Kidney epithelial cell (primary cell): ENCODE measurements at regions not wholly inside any gene's neighbourhood (a gene's known extent, or its start where the extent isn't known, plus 50 kb on each side); places are given as distances from the start of the nearest gene placed in this dataset.

ENCODE experiments used
- DNase-seq: peaks from one replicate; pipeline ENCODE4 v3.0.0-alpha.2; 2010; ENCODE audit warnings: low read depth
- H3K27me3 ChIP-seq: 2 replicates; pipeline ENCODE4 v1.6.0; 2011; ENCODE audit warnings: low read length; ENCODE audit not compliant: control insufficient read depth, insufficient read depth
- H3K36me3 ChIP-seq: 2 replicates; pipeline ENCODE4 v1.5.1; 2011; ENCODE audit warnings: low read length; ENCODE audit not compliant: control insufficient read depth, insufficient read depth
- H3K4me3 ChIP-seq: 2 replicates; pipeline ENCODE4 v1.5.1; 2011; ENCODE audit warnings: low read depth, mild to moderate bottlenecking, control low read depth, low read length
- TF ChIP-seq, protein P1 (sequence below): IDR thresholded peaks from 2 replicates; pipeline ENCODE4 v1.5.1; 2011; ENCODE audit warnings: mild to moderate bottlenecking, moderate library complexity, low read length, control low read depth, inconsistent platforms; ENCODE audit not compliant: insufficient read depth, poor library complexity, severe bottlenecking

DNA sequence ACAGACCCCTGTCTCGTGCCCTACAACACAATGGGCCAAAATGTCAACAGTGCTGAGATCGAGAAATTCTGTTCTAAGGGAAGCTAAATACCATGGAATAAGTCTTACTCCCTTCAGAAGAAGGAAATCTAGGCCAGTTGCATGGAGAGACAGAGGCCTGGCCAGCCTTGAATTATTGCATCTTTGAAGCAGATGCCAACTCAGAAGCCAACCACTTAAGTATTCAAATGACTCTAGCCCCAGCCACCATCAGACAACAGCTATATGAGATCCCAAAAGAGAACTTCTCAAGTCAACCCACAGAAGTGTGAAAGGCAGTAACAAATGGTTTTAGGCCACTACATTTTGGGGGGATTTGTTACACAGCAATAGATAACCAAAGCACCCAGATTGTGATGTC is 180.1 kb downstream of the ACTL7B start:
- DNase-seq: no peak
- H3K4me3 ChIP-seq: no peak overlapping the region
- TF ChIP-seq, protein P1, sequence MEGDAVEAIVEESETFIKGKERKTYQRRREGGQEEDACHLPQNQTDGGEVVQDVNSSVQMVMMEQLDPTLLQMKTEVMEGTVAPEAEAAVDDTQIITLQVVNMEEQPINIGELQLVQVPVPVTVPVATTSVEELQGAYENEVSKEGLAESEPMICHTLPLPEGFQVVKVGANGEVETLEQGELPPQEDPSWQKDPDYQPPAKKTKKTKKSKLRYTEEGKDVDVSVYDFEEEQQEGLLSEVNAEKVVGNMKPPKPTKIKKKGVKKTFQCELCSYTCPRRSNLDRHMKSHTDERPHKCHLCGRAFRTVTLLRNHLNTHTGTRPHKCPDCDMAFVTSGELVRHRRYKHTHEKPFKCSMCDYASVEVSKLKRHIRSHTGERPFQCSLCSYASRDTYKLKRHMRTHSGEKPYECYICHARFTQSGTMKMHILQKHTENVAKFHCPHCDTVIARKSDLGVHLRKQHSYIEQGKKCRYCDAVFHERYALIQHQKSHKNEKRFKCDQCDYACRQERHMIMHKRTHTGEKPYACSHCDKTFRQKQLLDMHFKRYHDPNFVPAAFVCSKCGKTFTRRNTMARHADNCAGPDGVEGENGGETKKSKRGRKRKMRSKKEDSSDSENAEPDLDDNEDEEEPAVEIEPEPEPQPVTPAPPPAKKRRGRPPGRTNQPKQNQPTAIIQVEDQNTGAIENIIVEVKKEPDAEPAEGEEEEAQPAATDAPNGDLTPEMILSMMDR: no peak
- H3K36me3 ChIP-seq: no peaks in the 10 kb centered on the region
- H3K27me3 ChIP-seq: no peaks in the 10 kb centered on the region

- Histone ChIP-seq H3K4me3 (no peak overlapping the region), H3K27me3 (no peaks in the 10 kb centered on the region), H3K36me3 (no peaks in the 10 kb centered on the region)
- TF ChIP-seq, protein P1: no peak
- no peak for DNase-seq
Observed at GRCh38 chr9:108674766-108675530, 180.8 kb downstream of the ACTL7B start.

DNA sequence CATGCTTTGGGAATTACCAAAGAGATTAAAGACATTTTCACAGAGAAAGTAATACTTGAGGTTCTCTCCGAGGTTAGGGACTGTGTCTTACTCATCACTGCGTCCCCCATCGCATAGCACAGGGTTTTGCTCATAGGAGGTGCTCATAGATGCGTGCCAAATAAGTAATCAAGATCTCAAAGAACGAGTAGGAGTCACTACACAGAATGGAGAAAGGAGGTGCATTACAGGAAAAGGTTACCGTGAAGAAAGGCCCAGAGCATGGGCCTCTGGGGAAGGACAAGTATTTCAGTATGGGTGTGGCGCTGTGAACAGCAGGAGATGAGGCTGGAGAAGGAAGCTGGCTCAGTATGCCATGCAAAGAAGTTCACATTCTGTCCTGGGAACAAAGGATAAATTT is 182.4 kb downstream of the ACTL7B start:
- Histone ChIP-seq H3K36me3 (no peaks in the 10 kb centered on the region), H3K27me3 (no peaks in the 10 kb centered on the region), H3K4me3 (no peak overlapping the region)
- TF ChIP-seq, protein P1: no peak
- DNase-seq: no peak

DNA sequence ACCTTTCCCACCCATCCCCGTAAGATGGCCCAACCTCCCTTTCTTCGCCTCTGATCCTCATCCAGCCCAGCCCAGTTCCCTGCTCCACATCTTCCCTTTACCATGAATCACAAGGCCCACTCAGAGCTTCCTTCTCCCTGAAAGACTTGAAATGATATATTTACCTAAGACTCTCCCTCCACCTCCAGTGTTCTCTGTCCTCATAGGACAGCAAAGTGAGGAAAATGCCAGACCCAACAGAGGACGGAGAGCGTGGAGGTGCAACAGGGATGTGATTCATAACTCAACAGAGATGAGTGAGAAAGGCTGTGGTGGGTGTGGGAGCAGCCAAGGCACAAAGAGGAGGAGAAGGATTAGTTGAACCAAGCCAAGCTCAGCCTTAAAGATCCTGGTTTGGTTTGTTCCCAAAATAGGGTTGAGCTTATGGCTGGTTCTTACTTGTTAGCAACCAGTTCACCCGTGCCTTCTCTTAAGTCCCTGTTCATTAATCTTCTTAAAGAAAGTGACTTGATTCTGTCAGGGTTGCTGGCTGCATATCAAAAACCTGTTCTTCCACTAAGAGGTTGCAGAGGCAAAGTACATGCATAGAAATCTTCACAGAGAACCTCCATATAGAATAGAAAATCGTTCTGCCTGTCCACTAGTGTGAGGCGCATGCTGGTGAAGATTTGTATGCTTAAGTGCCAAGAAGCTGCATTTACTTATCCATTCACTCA is 183.2 kb downstream of the ACTL7B start:
- Histone ChIP-seq H3K36me3 (no peaks in the 10 kb centered on the region), H3K27me3 (no peaks in the 10 kb centered on the region), H3K4me3 (no peak overlapping the region)
- no peak for DNase-seq
- TF ChIP-seq, protein P1: no peak

DNA sequence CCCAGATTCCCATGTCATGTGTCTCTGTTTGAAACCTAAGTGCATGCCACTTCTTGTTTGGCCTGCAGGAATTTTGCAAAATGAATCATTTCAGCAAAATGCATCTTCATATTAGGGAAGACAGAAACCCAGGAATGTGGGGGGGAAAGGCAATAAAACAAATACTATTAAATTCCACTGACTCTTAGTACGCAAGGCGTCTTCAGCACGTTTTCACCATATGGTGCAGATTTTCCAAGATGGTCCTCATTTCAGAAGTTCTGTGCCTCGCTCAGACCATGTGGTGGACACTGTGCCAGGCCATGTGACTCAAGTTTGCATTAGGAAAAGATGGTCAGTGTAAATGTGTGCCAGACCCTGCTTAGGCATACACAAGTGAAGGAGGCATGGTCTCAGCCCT is 184.0 kb downstream of the ACTL7B start:
- H3K4me3 ChIP-seq: no peak overlapping the region
- TF ChIP-seq, protein P1: no peak
- DNase-seq: no peak
- H3K36me3 ChIP-seq: no peaks in the 10 kb centered on the region
- H3K27me3 ChIP-seq: no peaks in the 10 kb centered on the region

GRCh38 chr9:108671176-108671575 is 184.6 kb downstream of the ACTL7B start:
- H3K36me3 ChIP-seq: no peaks in the 10 kb centered on the region
- no peaks in the 10 kb centered on the region for H3K27me3 ChIP-seq
- no peak overlapping the region for H3K4me3 ChIP-seq
- DNase-seq: no peak
- TF ChIP-seq, protein P1: peak; percentile 14
